HFFc6 (cell line): ENCODE measurements at regions not wholly inside any gene's neighbourhood (a gene's known extent, or its start where the extent isn't known, plus 50 kb on each side); places are given as distances from the start of the nearest gene placed in this dataset.
A peak's percentile ranks its signal among the peaks of the same experiment; 100 is the strongest.

Experiments
- DNase-seq: peaks from one replicate; pipeline ENCODE4 v3.0.0-alpha.2; 2018
- H3K27ac Mint-ChIP-seq: 2 replicates; pipeline ENCODE4 v1.8.0; 2020; ENCODE audit warnings: mild to moderate bottlenecking, mixed read lengths
- H3K27me3 Mint-ChIP-seq: 2 replicates; pipeline ENCODE4 v1.8.0; 2021; ENCODE audit warnings: mild to moderate bottlenecking, moderate library complexity, mixed read lengths; ENCODE audit not compliant: insufficient read depth
- H3K36me3 Mint-ChIP-seq: 2 replicates; pipeline ENCODE4 v1.8.0; 2021; ENCODE audit warnings: low read depth, mixed read lengths
- H3K4me1 Mint-ChIP-seq: 2 replicates; pipeline ENCODE4 v1.8.0; 2020; ENCODE audit warnings: low read depth, mixed read lengths
- H3K4me3 Mint-ChIP-seq: 2 replicates; pipeline ENCODE4 v1.8.0; 2020; ENCODE audit warnings: mild to moderate bottlenecking, moderate library complexity, mixed read lengths
- H3K9me3 Mint-ChIP-seq: 2 replicates; pipeline ENCODE4 v1.8.0; 2020; ENCODE audit warnings: mild to moderate bottlenecking, mixed read lengths
- CTCF ChIP-seq: fragments of 200-600 bp; sonication (generic); IDR thresholded peaks from 2 replicates; pipeline ENCODE4 v1.5.0; 2021; ENCODE audit warnings: antibody characterized with exemption, mild to moderate bottlenecking

DNA sequence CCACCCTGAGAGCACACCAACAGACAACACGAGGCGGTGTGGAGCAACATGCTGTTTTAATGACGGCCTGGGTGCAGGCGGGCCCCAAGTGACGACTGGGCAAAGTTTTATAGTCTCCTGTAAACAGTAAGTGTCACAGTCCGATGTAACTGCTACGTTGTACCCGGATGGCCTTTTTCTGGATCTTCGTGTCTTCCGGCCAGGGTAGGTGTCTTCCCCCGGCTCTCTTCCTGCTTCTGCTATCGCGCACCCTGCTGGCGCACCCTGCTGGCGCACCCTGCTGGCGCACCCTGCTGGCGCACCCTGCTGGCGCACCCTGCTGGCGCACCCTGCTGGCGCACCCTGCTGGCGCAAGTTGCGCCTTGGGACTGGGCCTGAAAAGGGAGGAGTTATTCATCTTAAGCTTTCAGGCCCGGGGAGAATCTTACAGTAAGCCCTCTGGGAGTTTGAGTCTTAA, 143.0 kb upstream of the TARS1 start:
- H3K9me3 Mint-ChIP-seq: no peaks in the 10 kb centered on the region
- no peak overlapping the region for H3K27ac Mint-ChIP-seq
- TF ChIP-seq CTCF: peak; percentile 74

DNA sequence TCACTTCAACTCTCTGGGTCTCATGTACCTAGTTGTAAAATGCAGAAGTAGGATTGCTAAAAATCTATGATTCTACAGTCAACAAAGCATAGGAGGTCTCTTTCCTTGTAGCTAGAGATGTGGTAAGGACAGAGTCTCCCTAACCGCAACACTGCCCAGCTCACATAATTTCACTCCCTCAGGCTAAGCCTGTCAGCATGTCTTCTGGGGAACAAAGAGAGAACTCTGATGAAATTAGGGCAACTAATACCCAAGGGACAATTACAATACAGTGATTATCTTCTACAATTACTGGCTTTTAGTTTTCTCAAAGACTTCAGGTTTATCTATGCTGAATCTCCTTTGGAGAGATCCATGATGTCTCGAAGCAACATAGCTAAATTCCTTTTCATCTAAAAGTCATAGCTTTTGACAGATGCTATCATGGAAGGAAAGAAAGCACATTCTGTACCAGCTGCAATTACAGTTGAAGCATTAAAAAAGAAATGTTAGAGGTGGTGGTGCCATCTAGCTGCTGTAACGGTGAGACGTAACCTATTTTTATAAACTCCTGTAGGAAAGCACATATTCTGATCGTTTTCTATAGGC, 141.1 kb upstream of the TARS1 start:
- Mint-ChIP-seq H3K27ac (peak overlapping the region; percentile 78), H3K36me3 (peaks cover 17% of the 10 kb centered on the region), H3K4me3 (peak overlapping the region; percentile 60), H3K27me3 (no peaks in the 10 kb centered on the region), H3K4me1 (peaks cover 48% of the 10 kb centered on the region), H3K9me3 (no peaks in the 10 kb centered on the region)
- TF ChIP-seq CTCF: peak; percentile 78
- DNase-seq: peak; percentile 69

More for the DNA sequence above, 143.0 kb upstream of the TARS1 start:
- Mint-ChIP-seq H3K4me1 (peaks cover 41% of the 10 kb centered on the region), H3K36me3 (peaks cover 14% of the 10 kb centered on the region), H3K27me3 (no peaks in the 10 kb centered on the region), H3K4me3 (no peak overlapping the region)
- DNase-seq: no peak

DNA sequence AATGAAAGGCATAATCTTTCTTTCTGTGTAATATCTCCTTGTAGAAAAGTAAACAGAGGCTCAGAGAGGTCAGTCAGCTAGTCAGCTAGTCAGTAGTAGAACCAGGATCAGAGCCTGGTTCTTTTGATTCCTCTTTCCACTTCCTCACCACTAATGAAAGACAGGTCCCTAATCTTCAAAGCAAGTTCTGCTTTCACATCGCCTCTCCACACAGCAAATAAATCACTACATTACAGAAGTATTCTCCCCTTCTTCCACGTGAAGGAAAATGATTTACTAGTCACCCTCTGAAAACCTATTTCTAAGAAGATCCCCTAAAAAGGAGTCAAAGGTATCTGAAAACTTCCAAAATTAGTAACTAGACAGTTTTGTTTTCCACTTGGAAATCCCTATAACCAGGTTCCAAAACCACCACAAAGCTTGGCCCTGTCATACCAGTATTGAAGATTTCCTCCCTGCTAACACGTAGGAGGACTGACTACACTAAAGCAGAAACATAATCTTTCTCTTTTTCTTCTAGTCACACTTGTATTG, 140.5 kb upstream of the TARS1 start:
- TF ChIP-seq CTCF: peak; percentile 55
- H3K27me3 Mint-ChIP-seq: no peaks in the 10 kb centered on the region
- peak overlapping the region; percentile 60 for H3K4me3 Mint-ChIP-seq
- H3K27ac Mint-ChIP-seq: peak overlapping the region; percentile 78
- H3K9me3 Mint-ChIP-seq: no peaks in the 10 kb centered on the region
- H3K4me1 Mint-ChIP-seq: peaks cover 48% of the 10 kb centered on the region
- no peak for DNase-seq
- peaks cover 17% of the 10 kb centered on the region for H3K36me3 Mint-ChIP-seq

DNA sequence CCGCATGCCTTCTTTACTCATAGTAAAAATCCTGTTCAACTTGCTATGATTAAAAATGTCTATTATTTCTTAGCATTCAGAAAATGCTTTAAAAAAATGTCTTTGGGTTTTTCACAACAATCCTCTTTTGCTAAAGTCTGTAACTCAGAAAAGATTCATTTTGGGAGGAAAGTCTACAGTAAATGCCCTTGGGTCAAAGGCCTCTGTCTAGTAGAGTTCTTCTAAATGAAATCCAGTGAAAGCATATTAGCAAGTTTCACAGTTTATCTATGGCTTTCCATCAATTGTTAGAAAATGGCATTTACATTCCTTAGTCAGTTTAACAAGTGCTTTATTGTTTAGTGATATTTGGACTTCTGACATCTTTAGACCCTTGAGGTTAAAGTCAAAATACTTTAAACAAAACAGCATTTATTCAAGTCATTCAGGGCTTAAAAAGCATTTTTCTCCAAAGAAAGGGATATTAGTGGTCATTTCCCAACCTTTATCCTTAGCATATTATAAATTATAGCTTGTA, 137.1 kb upstream of the TARS1 start:
- H3K27me3 Mint-ChIP-seq: no peaks in the 10 kb centered on the region
- H3K4me1 Mint-ChIP-seq: peaks cover 67% of the 10 kb centered on the region
- no peak for DNase-seq
- no peak for TF ChIP-seq CTCF
- no peak overlapping the region for H3K4me3 Mint-ChIP-seq
- H3K36me3 Mint-ChIP-seq: peaks cover 19% of the 10 kb centered on the region
- H3K27ac Mint-ChIP-seq: no peak overlapping the region
- H3K9me3 Mint-ChIP-seq: no peaks in the 10 kb centered on the region

DNA sequence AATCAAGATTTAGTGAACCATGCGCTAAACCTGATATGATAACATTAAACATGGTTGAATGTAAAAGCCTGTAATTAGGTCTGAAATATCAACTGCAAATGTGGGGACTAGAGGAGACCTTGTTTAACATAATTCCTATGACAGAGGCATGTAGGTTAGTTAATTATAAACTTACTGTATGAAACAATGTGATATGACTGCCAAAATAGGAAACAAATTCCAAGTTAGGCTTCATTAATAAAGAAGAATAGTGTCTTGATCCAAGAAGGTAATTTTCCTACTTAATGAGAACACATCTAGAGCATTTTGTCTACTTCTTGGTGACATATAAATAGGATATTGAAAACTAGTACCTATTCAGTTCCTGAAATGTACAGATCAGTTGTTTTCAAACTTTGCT, 136.2 kb upstream of the TARS1 start:
- Mint-ChIP-seq H3K4me1 (peaks cover 67% of the 10 kb centered on the region), H3K27me3 (no peaks in the 10 kb centered on the region), H3K27ac (no peak overlapping the region), H3K4me3 (no peak overlapping the region), H3K9me3 (no peaks in the 10 kb centered on the region), H3K36me3 (peaks cover 19% of the 10 kb centered on the region)
- TF ChIP-seq CTCF: no peak
- no peak for DNase-seq
